ENCODE measurements at regions not wholly inside any gene's neighbourhood (a gene's known extent, or its start where the extent isn't known, plus 50 kb on each side); places are given as distances from the start of the nearest gene placed in this dataset.

GRCh38 chr16:85396879-85397871, 215.9 kb upstream of the GSE1 start:
- DNase-seq: peak in 3 of 56 donors; percentile 8 to 22 (median 17)

- no peak for DNase-seq
Observed at GRCh38 chr16:85398050-85398451, 215.1 kb upstream of the GSE1 start.

GRCh38 chr16:85398688-85399582, 214.2 kb upstream of the GSE1 start:
- no peak for DNase-seq

- no peak for DNase-seq
Observed at GRCh38 chr16:85399583-85400284, 213.4 kb upstream of the GSE1 start.

- DNase-seq: no peak
Observed at GRCh38 chr16:85400305-85401205, 212.6 kb upstream of the GSE1 start.

GRCh38 chr16:85401370-85401916, 211.7 kb upstream of the GSE1 start:
- DNase-seq: no peak

GRCh38 chr16:85401917-85402766, 211.0 kb upstream of the GSE1 start:
- no peak for DNase-seq

- DNase-seq: no peak
Observed at GRCh38 chr16:85402910-85403692, 210.0 kb upstream of the GSE1 start.

GRCh38 chr16:85403693-85404092, 209.4 kb upstream of the GSE1 start:
- no peak for DNase-seq

GRCh38 chr16:85412911-85413520, 200.1 kb upstream of the GSE1 start:
- DNase-seq: no peak

GRCh38 chr16:85413691-85414663, 199.1 kb upstream of the GSE1 start:
- DNase-seq: no peak

- DNase-seq: no peak
Observed at GRCh38 chr16:85415196-85416090, 197.7 kb upstream of the GSE1 start.

GRCh38 chr16:85416228-85417109, 196.7 kb upstream of the GSE1 start:
- DNase-seq: peak in 5 of 56 donors; percentile 8 to 47 (median 13)

- no peak for DNase-seq
Observed at GRCh38 chr16:85417156-85417860, 195.8 kb upstream of the GSE1 start.
